GM18511 (cell line): ENCODE measurements at regions not wholly inside any gene's neighbourhood (a gene's known extent, or its start where the extent isn't known, plus 50 kb on each side); places are given as distances from the start of the nearest gene placed in this dataset.
"Not testable (repeated sequence)": the region's sequence is repeated elsewhere in the genome, so short reads cannot be mapped to it uniquely, and the experiment has no call there.

Source experiments
- ATAC-seq: cut with Tn5 transposase; IDR thresholded peaks from one replicate; pipeline ENCODE4 v1.9.1; 2021; ENCODE audit warnings: mild to moderate bottlenecking, moderate library complexity; ENCODE audit not compliant: unreplicated experiment

GRCh38 chr9:80797101-80797829, 892.1 kb downstream of the TLE1 start:
- no peak for ATAC-seq

- ATAC-seq = no peak
These were observed 892.7 kb downstream of the TLE1 start for GRCh38 chr9:80796632-80797031.

- ATAC-seq = no peak
These were observed 895.1 kb downstream of the TLE1 start for GRCh38 chr9:80794197-80794596.

- ATAC-seq = no peak
These were observed 895.6 kb downstream of the TLE1 start for GRCh38 chr9:80793706-80794105.

GRCh38 chr9:80792726-80793125, 896.6 kb downstream of the TLE1 start:
- ATAC-seq = no peak

GRCh38 chr9:80791836-80792235, 897.5 kb downstream of the TLE1 start:
- no peak for ATAC-seq

GRCh38 chr9:80790764-80791163, 898.6 kb downstream of the TLE1 start:
- no peak for ATAC-seq

GRCh38 chr9:80789831-80790230, 899.5 kb downstream of the TLE1 start:
- ATAC-seq = no peak

GRCh38 chr9:80787636-80788035, 901.7 kb downstream of the TLE1 start:
- ATAC-seq = no peak

GRCh38 chr9:80784647-80785046, 904.7 kb downstream of the TLE1 start:
- no peak for ATAC-seq

GRCh38 chr9:80775971-80776370, 913.4 kb downstream of the TLE1 start:
- no peak for ATAC-seq

GRCh38 chr9:80775530-80775929, 913.8 kb downstream of the TLE1 start:
- ATAC-seq = no peak

GRCh38 chr9:80771555-80772347, 917.6 kb downstream of the TLE1 start:
- no peak for ATAC-seq

GRCh38 chr9:80763536-80763935, 925.8 kb downstream of the TLE1 start:
- no peak for ATAC-seq

- no peak for ATAC-seq
These were observed 933.8 kb downstream of the TLE1 start for GRCh38 chr9:80755586-80755985.

GRCh38 chr9:80747056-80747455, 942.3 kb downstream of the TLE1 start:
- not testable (repeated sequence) for ATAC-seq

- no peak for ATAC-seq
These were observed 956.8 kb downstream of the TLE1 start for GRCh38 chr9:80732506-80732905.

- ATAC-seq = no peak
These were observed 968.8 kb downstream of the TLE1 start for GRCh38 chr9:80720579-80720978.

GRCh38 chr9:80707120-80707519, 982.2 kb downstream of the TLE1 start:
- no peak for ATAC-seq

- ATAC-seq = no peak
These were observed 988.3 kb downstream of the TLE1 start for GRCh38 chr9:80701061-80701460.

GRCh38 chr9:80699511-80699998, 989.8 kb downstream of the TLE1 start:
- no peak for ATAC-seq

GRCh38 chr9:80698725-80699410, 990.5 kb downstream of the TLE1 start:
- no peak for ATAC-seq
